HG03520 (cell line): ENCODE measurements at regions not wholly inside any gene's neighbourhood (a gene's known extent, or its start where the extent isn't known, plus 50 kb on each side); places are given as distances from the start of the nearest gene placed in this dataset.
"Not testable (repeated sequence)": the region's sequence is repeated elsewhere in the genome, so short reads cannot be mapped to it uniquely, and the experiment has no call there.

ENCODE experiments used
- ATAC-seq: cut with Tn5 transposase; IDR thresholded peaks from one replicate; pipeline ENCODE4 v1.9.1; 2021; ENCODE audit warnings: mild to moderate bottlenecking, moderate library complexity; ENCODE audit not compliant: unreplicated experiment

- peak; percentile 82 for ATAC-seq
These were observed 219.6 kb downstream of the ETAA1 start for GRCh38 chr2:67616749-67617148.

- no peak for ATAC-seq
These were observed 222.1 kb downstream of the ETAA1 start for GRCh38 chr2:67619204-67619603.

GRCh38 chr2:67623741-67624140 is 226.6 kb downstream of the ETAA1 start:
- ATAC-seq = not testable (repeated sequence)

DNA sequence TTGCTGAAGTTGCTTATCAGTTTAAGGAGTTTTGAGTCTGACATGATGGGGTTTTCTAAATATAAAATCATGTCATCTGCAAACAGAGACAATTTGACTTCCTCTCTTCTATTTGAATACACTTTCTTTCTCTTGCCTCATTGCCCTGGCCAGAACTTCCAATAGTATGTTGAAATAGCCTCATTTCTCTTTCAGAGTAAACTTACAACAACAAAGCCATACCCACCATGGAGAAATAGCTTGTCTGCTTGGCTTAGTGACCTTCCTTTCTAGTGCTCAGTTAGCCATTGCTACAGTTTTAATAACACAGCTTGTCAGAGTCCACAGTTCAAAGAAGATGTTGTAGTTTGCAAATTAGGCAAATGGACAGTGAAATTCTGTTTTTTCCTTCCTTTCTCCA is 228.0 kb downstream of the ETAA1 start:
- ATAC-seq = no peak

GRCh38 chr2:67625690-67626475 is 228.8 kb downstream of the ETAA1 start:
- ATAC-seq = no peak

DNA sequence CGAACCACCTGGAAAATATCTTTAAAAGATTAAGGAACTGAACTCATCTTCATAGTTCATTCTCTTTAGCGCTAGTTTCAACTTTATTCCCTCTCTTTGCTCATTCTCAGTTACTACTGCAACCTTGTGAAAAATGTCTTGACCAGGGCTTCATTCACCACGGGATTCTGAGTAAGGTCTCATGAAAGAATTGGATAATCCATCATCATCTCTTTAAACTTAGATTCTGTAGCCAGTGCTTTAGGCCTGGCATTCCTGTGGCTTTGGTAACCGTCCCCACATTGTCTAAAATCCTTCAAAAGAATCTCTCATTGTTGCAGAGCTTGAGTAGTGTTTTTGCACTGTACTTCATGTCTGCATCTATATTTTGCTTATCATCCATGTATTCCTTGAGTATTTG is 229.5 kb downstream of the ETAA1 start:
- no peak for ATAC-seq

DNA sequence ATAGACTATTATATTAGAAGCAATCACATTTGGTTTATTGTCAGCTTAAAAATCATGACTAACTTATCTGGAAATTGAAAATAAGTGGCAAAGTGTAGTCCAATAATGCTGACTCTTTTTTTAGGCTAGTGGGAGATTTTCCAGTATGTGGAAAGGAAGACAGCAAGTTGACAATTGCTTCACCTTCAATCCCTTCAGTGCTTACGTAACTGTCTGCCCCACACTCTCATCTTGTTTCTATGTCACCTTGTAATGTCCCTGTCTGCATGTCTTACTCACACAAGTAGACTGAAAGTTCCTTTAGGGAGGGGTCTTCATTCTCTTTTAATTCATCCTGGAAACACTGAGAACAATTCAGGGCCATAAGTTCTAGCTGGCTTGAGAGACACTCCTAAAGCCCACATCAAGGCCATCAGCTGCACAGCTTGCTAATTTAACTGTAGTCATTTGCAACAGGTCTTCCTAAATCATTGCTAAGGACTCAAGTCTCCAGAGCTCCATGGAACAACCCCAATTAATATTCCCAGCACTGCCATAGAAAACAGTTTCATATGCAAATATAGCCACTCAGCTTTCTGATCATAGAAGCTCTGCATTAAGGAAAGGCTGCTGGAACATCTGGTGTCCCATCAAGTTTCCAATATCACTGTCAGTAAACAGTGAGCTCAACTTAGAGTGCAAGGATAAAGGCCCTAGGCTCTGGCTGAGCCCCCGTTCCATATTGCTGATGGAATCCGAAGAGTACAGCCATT is 230.5 kb downstream of the ETAA1 start:
- no peak for ATAC-seq

GRCh38 chr2:67628892-67629291 is 231.8 kb downstream of the ETAA1 start:
- no peak for ATAC-seq

GRCh38 chr2:67631483-67631882 is 234.3 kb downstream of the ETAA1 start:
- ATAC-seq = no peak

DNA sequence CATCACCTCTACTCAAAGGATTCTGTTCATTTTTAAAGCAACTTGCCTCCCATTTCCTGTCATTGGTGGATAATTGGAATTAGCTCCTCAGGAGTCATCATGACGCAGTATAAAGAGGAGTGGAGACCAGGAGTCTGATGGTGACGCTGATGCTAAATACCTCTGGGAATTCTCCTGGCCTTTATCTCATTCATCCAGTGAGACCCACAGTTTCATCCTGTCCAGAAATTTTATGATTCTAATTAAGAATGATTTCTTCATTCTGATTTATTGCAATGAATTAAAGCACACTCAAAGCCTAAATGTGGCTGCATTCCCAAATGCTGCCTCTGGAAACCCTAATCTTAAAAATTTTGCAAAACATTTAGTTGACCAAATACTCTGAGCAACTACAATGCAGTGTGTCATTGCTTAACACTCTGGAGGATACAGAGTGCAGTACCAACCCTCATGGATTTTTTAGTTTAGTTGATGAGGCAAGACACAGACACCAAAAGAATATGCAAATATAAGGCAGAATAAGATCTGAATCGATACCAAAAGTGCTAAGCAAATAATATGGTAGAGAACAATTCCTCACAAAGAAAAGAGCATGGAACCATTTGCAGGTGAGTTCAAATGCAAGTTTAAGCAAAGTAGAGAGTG is 236.2 kb downstream of the ETAA1 start:
- ATAC-seq = no peak

DNA sequence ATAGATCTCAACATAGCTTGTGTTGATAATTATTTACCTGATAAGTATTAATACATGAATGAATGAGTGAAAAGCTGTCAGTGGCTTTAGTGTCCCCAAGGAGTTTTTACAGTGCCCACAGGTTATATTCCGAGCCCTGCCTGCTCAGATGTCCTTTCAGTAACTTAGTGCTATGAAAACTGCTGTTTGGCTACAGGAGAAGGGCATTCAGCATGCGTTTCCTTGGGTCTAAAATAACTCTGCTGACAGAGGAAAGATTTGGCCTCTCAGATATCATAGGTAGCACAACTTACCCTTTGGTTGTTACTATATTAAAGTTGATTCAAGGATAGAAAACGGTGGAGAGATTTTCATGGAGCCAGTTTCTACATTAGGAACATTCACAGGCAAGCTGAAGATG is 241.0 kb downstream of the ETAA1 start:
- ATAC-seq = no peak

GRCh38 chr2:67641312-67642045 is 244.3 kb downstream of the ETAA1 start:
- ATAC-seq = no peak

DNA sequence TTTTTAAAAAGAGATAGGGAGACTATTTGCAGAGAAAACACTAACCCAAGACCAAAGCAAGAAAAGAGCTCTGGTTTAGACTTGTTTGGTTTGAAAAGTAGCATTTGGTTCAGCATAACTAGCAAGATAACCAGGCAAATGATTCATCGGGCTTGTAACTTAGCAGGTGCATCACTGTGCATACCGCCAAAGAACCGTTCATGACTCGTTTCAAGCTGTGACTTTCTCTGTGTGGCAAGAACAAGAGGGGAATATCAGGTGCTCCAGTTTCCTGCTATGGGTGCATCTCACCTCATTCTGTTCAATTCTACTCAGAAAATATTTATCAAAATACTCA is 244.9 kb downstream of the ETAA1 start:
- no peak for ATAC-seq

DNA sequence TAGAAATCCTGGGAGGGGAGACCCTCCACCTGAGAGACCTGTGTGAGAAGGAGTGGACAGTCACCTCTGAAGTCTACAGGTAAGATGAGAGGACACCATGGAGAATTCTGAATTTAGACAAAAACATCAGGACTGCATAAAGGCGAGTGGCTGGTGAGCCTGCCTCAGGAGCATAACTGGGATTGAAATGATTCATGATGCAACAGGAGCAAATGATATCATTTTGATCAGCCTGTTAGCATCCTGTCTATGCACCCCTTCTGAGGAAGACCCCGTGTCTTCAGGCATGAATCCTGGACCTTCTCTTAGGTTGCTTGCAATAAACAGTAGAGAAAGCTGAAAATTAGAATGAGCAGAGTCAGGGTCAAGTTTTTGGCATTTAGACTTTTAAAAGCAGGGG is 245.8 kb downstream of the ETAA1 start:
- no peak for ATAC-seq

- no peak for ATAC-seq
These were observed 248.4 kb downstream of the ETAA1 start for GRCh38 chr2:67645280-67646138.

DNA sequence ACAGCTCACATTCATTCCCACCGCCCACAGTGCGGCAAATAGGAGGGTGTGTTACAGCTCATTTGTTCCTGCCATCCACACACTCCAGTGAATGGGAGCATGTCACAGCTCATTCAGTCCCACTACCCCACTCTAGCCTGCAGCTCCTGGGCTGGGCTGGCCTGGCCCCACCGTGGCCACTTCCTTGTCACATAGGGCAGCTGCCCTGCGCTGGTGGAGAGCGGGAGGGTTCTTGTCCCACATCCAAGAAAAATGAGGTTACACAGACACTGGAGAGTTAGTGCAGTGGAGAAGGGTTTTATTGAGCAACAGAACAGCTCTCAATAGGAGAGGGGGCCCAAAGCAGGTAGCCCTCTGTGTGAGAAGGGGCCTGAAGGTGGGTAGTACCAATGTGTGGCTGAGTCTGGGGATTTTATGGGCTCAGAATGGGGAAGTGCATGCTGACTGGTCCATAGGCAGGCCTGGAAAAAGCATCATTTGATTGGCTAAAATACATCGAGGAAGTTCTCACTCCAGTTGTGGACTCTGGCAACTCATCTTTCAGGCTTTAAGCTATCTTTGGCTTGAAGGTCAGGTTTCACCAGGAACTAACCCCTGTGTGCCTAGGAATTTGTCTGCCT is 249.7 kb downstream of the ETAA1 start:
- no peak for ATAC-seq

GRCh38 chr2:67649331-67650261 is 252.5 kb downstream of the ETAA1 start:
- ATAC-seq = no peak

- no peak for ATAC-seq
These were observed 253.4 kb downstream of the ETAA1 start for GRCh38 chr2:67650291-67651133.
